OCI-LY7 (cell line): ENCODE measurements at regions not wholly inside any gene's neighbourhood (a gene's known extent, or its start where the extent isn't known, plus 50 kb on each side); places are given as distances from the start of the nearest gene placed in this dataset.

Experiments used
- BruUV-seq: library from RNA; stranded (reverse); fragments of 400-500 nt; replicated peaks from 2 replicates; lab custom pipeline; 2021; lab: Mats Ljungman, UMichigan
- CTCF ChIA-PET: fragments of 300-600 bp; sonication (Branson Sonifier 250); formaldehyde crosslinking; loops from one replicate; lab custom pipeline; 2022; ENCODE audit warnings: antibody characterized with exemption; ENCODE audit not compliant: unreplicated experiment; lab: Charles Lee
- POLR2A ChIA-PET: fragments of 300-600 bp; sonication (Branson Sonifier 250); formaldehyde crosslinking; loops from one replicate; lab custom pipeline; 2022; ENCODE audit warnings: antibody characterized with exemption; lab: Charles Lee
- DNase-seq: peaks from one replicate; pipeline ENCODE4 v3.0.0-alpha.2; 2015; ENCODE audit warnings: low spot score
- H2AFZ ChIP-seq: fragments of 200-600 bp; sonication (generic), shearing (Covaris generic); 2 replicates; pipeline ENCODE4 v1.6.1; 2014; ENCODE audit warnings: mild to moderate bottlenecking, antibody characterized with exemption, low read length, moderate library complexity
- H3K27ac ChIP-seq: fragments of 200-600 bp; sonication (generic); 2 replicates; pipeline ENCODE4 v1.5.1; 2014; ENCODE audit warnings: mixed run types, low read depth, mild to moderate bottlenecking, moderate library complexity, low read length, inconsistent platforms; ENCODE audit not compliant: poor library complexity, severe bottlenecking
- H3K36me3 ChIP-seq: fragments of 200-600 bp; sonication (generic); 2 replicates; pipeline ENCODE4 v1.6.1; 2014; ENCODE audit warnings: mild to moderate bottlenecking, antibody characterized with exemption, low read length, moderate library complexity, mixed read lengths; ENCODE audit not compliant: insufficient read depth
- H3K4me1 ChIP-seq: fragments of 200-600 bp; sonication (generic); 2 replicates; pipeline ENCODE4 v1.5.1; 2014; ENCODE audit warnings: mild to moderate bottlenecking, low read length; ENCODE audit not compliant: insufficient read depth, poor library complexity, severe bottlenecking
- H3K4me2 ChIP-seq: fragments of 200-600 bp; sonication (generic); 2 replicates; pipeline ENCODE4 v1.6.1; 2014; ENCODE audit warnings: mild to moderate bottlenecking, low read length
- H3K4me3 ChIP-seq: fragments of 200-600 bp; sonication (generic); 2 replicates; pipeline ENCODE4 v1.5.1; 2014; ENCODE audit warnings: mild to moderate bottlenecking, low read depth, low read length; ENCODE audit not compliant: poor library complexity, severe bottlenecking
- H3K79me2 ChIP-seq: fragments of 200-600 bp; sonication (generic); 2 replicates; pipeline ENCODE4 v1.6.1; 2016; ENCODE audit warnings: low read depth, mild to moderate bottlenecking, low read length, moderate library complexity, mixed read lengths; ENCODE audit not compliant: insufficient read depth
- H3K9me2 ChIP-seq: fragments of 200-600 bp; sonication (generic); 2 replicates; pipeline ENCODE4 v1.6.1; 2016; ENCODE audit warnings: mild to moderate bottlenecking, low read length, mixed read lengths; ENCODE audit not compliant: insufficient read depth
- H3K9me3 ChIP-seq: fragments of 200-600 bp; sonication (generic); 2 replicates; pipeline ENCODE4 v1.6.1; 2014; ENCODE audit warnings: mild to moderate bottlenecking, mixed run types, low read length, mixed read lengths
- H4K20me1 ChIP-seq: fragments of 200-600 bp; sonication (generic); 2 replicates; pipeline ENCODE4 v1.6.1; 2014; ENCODE audit warnings: mild to moderate bottlenecking, antibody characterized with exemption, low read length, moderate library complexity, mixed read lengths; ENCODE audit not compliant: insufficient read depth
- EZH2phosphoT487 ChIP-seq: fragments of 200-600 bp; sonication (generic); IDR thresholded peaks from 2 replicates; pipeline ENCODE4 v1.6.1; 2018; ENCODE audit warnings: low read depth, borderline replicate concordance, mild to moderate bottlenecking, mixed run types, antibody characterized with exemption, low read length, moderate library complexity, mixed read lengths
- intact Hi-C: fragments of 100-400 bp; cut with micrococcal nuclease; formaldehyde crosslinking; loops from one replicate; pipeline ENCODE4 v1.10.0; 2022; ENCODE audit not compliant: unreplicated experiment
- TF ChIP-seq, protein P1 (sequence below): fragments of 200-600 bp; sonication (generic); conservative IDR thresholded peaks from 2 replicates; pipeline ENCODE4 v1.5.1; 2014; ENCODE audit warnings: mild to moderate bottlenecking, antibody characterized with exemption, low read length, moderate library complexity, mixed read lengths

DNA sequence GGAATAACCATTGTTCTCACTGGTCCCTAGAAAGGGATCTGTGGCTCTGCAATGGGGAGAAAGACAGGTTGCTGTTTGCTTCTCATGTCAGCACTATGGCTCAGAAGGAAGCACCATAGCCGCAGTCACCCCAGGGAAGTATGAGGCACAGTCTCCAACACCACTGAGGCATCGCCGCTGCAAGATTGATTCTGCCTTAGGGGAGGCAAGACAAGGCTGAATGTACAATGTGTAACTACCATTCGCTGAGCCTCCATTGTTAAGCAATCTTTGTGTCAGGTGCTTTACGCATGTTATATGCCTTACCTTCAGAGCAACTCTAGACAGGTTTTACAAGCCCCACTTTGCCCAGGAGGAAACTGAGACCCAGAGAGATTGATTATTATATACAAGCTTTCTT is 100.7 kb upstream of the KCNMB2 start:
- Histone ChIP-seq H3K4me3 (no peak overlapping the region), H3K9me2 (no peaks in the 10 kb centered on the region), H3K79me2 (no peaks in the 10 kb centered on the region), H3K4me1 (no peaks in the 10 kb centered on the region), H3K27ac (no peak overlapping the region), H2AFZ (no peak overlapping the region), H3K4me2 (no peak overlapping the region), H3K9me3 (no peaks in the 10 kb centered on the region), H4K20me1 (no peaks in the 10 kb centered on the region), H3K36me3 (no peaks in the 10 kb centered on the region)
- POLR2A ChIA-PET: interaction anchor here (0.6 to 1.0 kb wide), 2 partner anchors 12 to 1177 kb away, joined by 3 read pairs; no protein-coding TSS in a partner anchor
- no peak for DNase-seq
- CTCF ChIA-PET: no interaction called here
- intact Hi-C loops: no loop called here
- TF ChIP-seq EZH2phosphoT487: no peak
- TF ChIP-seq, protein P1, sequence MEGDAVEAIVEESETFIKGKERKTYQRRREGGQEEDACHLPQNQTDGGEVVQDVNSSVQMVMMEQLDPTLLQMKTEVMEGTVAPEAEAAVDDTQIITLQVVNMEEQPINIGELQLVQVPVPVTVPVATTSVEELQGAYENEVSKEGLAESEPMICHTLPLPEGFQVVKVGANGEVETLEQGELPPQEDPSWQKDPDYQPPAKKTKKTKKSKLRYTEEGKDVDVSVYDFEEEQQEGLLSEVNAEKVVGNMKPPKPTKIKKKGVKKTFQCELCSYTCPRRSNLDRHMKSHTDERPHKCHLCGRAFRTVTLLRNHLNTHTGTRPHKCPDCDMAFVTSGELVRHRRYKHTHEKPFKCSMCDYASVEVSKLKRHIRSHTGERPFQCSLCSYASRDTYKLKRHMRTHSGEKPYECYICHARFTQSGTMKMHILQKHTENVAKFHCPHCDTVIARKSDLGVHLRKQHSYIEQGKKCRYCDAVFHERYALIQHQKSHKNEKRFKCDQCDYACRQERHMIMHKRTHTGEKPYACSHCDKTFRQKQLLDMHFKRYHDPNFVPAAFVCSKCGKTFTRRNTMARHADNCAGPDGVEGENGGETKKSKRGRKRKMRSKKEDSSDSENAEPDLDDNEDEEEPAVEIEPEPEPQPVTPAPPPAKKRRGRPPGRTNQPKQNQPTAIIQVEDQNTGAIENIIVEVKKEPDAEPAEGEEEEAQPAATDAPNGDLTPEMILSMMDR: no peak
- no TSS peak for BruUV-seq

DNA sequence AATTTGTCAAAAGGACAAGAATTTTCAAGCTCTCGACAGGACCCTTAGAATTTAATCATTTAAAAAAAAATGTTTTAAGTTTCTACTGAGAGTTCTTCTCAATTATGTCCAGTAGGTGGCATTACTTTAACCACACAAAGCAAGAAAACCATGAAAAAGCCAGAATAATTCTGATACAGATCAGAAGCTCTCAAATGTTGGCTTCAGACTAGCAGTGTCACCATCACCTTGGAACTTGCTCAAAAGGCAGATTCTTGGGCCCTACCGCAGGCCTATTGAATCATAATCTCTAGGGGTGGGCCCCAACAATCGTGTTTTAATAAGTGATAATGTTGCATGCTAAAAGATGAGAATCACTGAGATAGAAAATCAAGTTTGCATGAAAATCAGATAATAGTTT is 99.5 kb upstream of the KCNMB2 start:
- DNase-seq: peak; percentile 52
- Histone ChIP-seq H3K9me2 (no peaks in the 10 kb centered on the region), H2AFZ (no peak overlapping the region), H3K9me3 (no peaks in the 10 kb centered on the region), H3K79me2 (no peaks in the 10 kb centered on the region), H3K36me3 (no peaks in the 10 kb centered on the region), H3K4me1 (no peaks in the 10 kb centered on the region), H3K27ac (no peak overlapping the region), H3K4me3 (no peak overlapping the region), H4K20me1 (no peaks in the 10 kb centered on the region), H3K4me2 (no peak overlapping the region)
- no TSS peak for BruUV-seq
- POLR2A ChIA-PET: interaction anchor here (0.6 kb wide), 1 partner anchor 52 kb away, joined by 3 read pairs; no protein-coding TSS in a partner anchor
- TF ChIP-seq, protein P1: peak; percentile 85
- no peak for TF ChIP-seq EZH2phosphoT487
- CTCF ChIA-PET: interaction anchor here (0.6 to 0.7 kb wide), 2 partner anchors 12 to 22 kb away, joined by 3 read pairs; no protein-coding TSS in a partner anchor
- intact Hi-C loops: loop anchor here (1.0 kb wide), 1 partner anchor 530 kb away; no protein-coding TSS in a partner anchor

DNA sequence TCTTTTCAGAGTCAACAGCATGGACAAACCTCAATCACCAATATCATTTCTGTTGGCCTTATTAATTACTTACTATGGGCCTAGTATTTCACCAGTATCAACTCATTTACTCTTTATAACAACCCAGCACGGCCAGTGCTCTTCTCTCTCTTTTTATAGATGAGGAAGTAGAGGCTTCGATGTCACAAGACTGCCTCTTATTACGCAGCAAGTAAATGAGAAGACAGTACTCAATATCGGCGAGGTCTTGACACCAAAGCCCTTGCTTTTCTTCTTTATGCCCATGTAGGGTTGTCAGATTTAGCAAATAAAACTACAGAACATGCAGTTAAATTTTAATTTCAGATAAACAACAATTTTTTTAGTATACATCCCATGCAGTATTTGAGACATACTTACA is 99.0 kb upstream of the KCNMB2 start:
- Histone ChIP-seq H3K4me1 (no peaks in the 10 kb centered on the region), H3K36me3 (no peaks in the 10 kb centered on the region), H2AFZ (no peak overlapping the region), H3K27ac (no peak overlapping the region), H3K9me3 (no peaks in the 10 kb centered on the region), H3K4me3 (no peak overlapping the region), H3K79me2 (no peaks in the 10 kb centered on the region), H4K20me1 (no peaks in the 10 kb centered on the region), H3K9me2 (no peaks in the 10 kb centered on the region), H3K4me2 (no peak overlapping the region)
- ChIA-PET CTCF (no interaction called here), POLR2A (interaction anchor here (0.6 kb wide), 1 partner anchor 51 kb away, joined by 3 read pairs; no protein-coding TSS in a partner anchor)
- DNase-seq: no peak
- intact Hi-C loops: no loop called here
- BruUV-seq: no TSS peak
- TF ChIP-seq, protein P1: no peak
